ENCODE measurements at regions not wholly inside any gene's neighbourhood (a gene's known extent, or its start where the extent isn't known, plus 50 kb on each side); places are given as distances from the start of the nearest gene placed in this dataset.

DNA sequence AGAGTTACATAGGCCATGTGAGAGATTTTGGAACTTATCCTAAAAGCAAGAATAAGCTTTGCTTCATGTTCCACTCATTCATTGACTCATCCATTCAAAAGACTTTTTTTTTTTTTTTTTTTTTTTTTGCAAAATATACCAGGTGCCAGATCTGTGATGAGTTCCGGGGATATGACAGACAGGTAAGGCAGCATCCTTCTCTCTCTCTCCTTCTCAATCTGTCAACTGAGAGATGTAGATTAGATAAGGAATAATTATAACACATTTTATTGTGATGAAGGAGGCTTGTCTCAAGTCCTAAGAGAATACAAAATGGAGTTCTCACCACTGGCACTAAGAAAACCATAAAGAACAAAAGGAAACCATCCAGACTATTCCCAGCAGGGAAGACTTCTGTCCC, 190.2 kb upstream of the CPEB2 start:
- H3K27me3 Mint-ChIP-seq (ENCODE audit: low read depth, poor library complexity), result peaks cover 4% of the 10 kb centered on the region
- H3K4me3 Mint-ChIP-seq, result no peak overlapping the region
- no peaks in the 10 kb centered on the region for H3K4me1 Mint-ChIP-seq
- TF ChIP-seq, protein P1, sequence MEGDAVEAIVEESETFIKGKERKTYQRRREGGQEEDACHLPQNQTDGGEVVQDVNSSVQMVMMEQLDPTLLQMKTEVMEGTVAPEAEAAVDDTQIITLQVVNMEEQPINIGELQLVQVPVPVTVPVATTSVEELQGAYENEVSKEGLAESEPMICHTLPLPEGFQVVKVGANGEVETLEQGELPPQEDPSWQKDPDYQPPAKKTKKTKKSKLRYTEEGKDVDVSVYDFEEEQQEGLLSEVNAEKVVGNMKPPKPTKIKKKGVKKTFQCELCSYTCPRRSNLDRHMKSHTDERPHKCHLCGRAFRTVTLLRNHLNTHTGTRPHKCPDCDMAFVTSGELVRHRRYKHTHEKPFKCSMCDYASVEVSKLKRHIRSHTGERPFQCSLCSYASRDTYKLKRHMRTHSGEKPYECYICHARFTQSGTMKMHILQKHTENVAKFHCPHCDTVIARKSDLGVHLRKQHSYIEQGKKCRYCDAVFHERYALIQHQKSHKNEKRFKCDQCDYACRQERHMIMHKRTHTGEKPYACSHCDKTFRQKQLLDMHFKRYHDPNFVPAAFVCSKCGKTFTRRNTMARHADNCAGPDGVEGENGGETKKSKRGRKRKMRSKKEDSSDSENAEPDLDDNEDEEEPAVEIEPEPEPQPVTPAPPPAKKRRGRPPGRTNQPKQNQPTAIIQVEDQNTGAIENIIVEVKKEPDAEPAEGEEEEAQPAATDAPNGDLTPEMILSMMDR (IDR thresholded peaks at IDR 0.05), result no peak
- H3K27ac Mint-ChIP-seq, result no peak overlapping the region
- DNase-seq, result no peak
- peaks cover 5% of the 10 kb centered on the region for H3K9me3 Mint-ChIP-seq
- no peaks in the 10 kb centered on the region for H3K36me3 Mint-ChIP-seq (ENCODE audit: low read depth)

GRCh38 chr4:14816623-14817261, 185.5 kb upstream of the CPEB2 start:
- TF ChIP-seq, protein P1 (IDR thresholded peaks at IDR 0.05), result no peak
- Mint-ChIP-seq H3K4me3 (no peak overlapping the region), H3K27ac (no peak overlapping the region), H3K4me1 (no peaks in the 10 kb centered on the region), H3K27me3 (ENCODE audit: low read depth, poor library complexity) (no peaks in the 10 kb centered on the region), H3K9me3 (no peaks in the 10 kb centered on the region), H3K36me3 (ENCODE audit: low read depth) (no peaks in the 10 kb centered on the region)
- no peak for DNase-seq

- Mint-ChIP-seq H3K27me3 (ENCODE audit: low read depth, poor library complexity) (no peaks in the 10 kb centered on the region), H3K36me3 (ENCODE audit: low read depth) (no peaks in the 10 kb centered on the region), H3K9me3 (no peaks in the 10 kb centered on the region), H3K4me1 (no peaks in the 10 kb centered on the region), H3K27ac (no peak overlapping the region), H3K4me3 (no peak overlapping the region)
- DNase-seq, result no peak
- TF ChIP-seq, protein P1 (IDR thresholded peaks at IDR 0.05), result no peak
These were observed 178.1 kb upstream of the CPEB2 start for GRCh38 chr4:14824189-14824588.

DNA sequence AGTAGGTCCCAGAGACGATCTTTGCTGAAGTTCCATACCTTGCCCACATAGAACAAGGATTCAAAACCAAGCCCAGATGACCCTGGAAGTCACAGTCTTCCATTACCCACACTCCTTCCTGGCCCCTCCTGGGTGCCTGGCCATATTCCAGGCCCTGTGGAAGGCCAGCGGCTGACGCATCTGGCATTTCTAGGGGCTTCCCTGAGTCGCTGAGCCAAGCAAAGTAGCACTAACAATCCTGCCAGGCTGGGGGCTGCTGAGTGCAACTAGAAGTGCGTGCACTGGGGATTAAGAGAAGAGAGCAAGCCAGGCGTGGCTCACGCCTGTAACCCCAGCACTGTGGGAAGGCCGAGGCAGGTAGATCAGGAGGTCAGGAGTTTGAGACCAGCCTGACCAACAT, 175.2 kb upstream of the CPEB2 start:
- TF ChIP-seq, protein P1 (IDR thresholded peaks at IDR 0.05), result no peak

GRCh38 chr4:14829795-14830194, 172.5 kb upstream of the CPEB2 start:
- H3K27ac Mint-ChIP-seq, result no peak overlapping the region
- H3K4me1 Mint-ChIP-seq, result peaks cover 6% of the 10 kb centered on the region
- no peak for DNase-seq
- H3K27me3 Mint-ChIP-seq (ENCODE audit: low read depth, poor library complexity), result peaks cover 3% of the 10 kb centered on the region
- H3K4me3 Mint-ChIP-seq, result no peak overlapping the region
- TF ChIP-seq, protein P1 (IDR thresholded peaks at IDR 0.05), result no peak
- no peaks in the 10 kb centered on the region for H3K36me3 Mint-ChIP-seq (ENCODE audit: low read depth)
- H3K9me3 Mint-ChIP-seq, result no peaks in the 10 kb centered on the region

More for the DNA sequence above, 175.2 kb upstream of the CPEB2 start:
- H3K27me3 Mint-ChIP-seq (ENCODE audit: low read depth, poor library complexity), result peaks cover 3% of the 10 kb centered on the region
- no peak overlapping the region for H3K4me3 Mint-ChIP-seq
- H3K4me1 Mint-ChIP-seq, result no peaks in the 10 kb centered on the region
- no peak for DNase-seq
- no peaks in the 10 kb centered on the region for H3K9me3 Mint-ChIP-seq
- no peak overlapping the region for H3K27ac Mint-ChIP-seq
- H3K36me3 Mint-ChIP-seq (ENCODE audit: low read depth), result no peaks in the 10 kb centered on the region

DNA sequence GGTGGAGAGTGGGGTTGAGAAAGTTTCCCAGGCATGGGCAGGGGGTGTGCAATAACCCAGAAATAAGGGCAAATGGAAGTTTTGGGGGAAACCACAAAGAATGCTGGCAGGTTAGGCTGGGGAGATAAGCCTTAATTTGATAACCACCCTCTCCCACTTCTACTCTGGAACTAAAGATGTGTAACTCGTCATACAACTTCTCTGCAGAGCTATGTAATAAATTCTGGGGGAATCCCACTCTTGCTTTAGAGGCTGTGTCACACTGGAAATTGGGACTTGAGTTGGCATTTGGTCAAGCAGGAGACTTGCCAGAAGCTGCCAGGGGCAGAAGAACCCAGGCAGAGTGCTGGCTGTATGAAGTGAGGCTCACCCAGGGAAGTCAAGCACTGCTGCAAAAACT, 170.9 kb upstream of the CPEB2 start:
- Mint-ChIP-seq H3K4me1 (peaks cover 6% of the 10 kb centered on the region), H3K36me3 (ENCODE audit: low read depth) (no peaks in the 10 kb centered on the region), H3K27ac (no peak overlapping the region), H3K4me3 (no peak overlapping the region), H3K27me3 (ENCODE audit: low read depth, poor library complexity) (peaks cover 3% of the 10 kb centered on the region), H3K9me3 (no peaks in the 10 kb centered on the region)
- TF ChIP-seq, protein P1 (IDR thresholded peaks at IDR 0.05), result no peak
- DNase-seq, result no peak
